ENCODE measurements at regions not wholly inside any gene's neighbourhood (a gene's known extent, or its start where the extent isn't known, plus 50 kb on each side); places are given as distances from the start of the nearest gene placed in this dataset.

DNA sequence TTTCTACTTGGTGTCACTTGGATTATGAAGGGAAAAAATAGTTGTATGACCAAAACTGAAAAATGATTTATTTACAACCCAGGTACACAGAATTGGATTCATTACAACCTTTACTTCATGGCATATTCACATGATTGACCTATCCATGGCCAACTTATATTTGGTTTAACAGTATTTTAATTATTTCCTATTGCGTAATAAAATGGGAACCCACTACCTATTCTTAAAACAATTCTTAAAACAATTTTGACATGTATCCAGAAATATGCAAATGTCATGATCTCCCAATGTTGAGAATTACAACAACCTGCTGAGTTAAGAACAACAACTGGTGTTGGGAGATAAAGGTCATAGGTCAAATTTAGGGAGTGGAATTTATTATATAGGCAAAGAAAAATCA lies 54.8 kb upstream of the DDX53 start:
- H3K4me3 ChIP-seq (ENCODE audit: low read length): no peak overlapping the region
- DNase-seq (ENCODE audit: low read depth): no peak
- TF ChIP-seq, protein P1, sequence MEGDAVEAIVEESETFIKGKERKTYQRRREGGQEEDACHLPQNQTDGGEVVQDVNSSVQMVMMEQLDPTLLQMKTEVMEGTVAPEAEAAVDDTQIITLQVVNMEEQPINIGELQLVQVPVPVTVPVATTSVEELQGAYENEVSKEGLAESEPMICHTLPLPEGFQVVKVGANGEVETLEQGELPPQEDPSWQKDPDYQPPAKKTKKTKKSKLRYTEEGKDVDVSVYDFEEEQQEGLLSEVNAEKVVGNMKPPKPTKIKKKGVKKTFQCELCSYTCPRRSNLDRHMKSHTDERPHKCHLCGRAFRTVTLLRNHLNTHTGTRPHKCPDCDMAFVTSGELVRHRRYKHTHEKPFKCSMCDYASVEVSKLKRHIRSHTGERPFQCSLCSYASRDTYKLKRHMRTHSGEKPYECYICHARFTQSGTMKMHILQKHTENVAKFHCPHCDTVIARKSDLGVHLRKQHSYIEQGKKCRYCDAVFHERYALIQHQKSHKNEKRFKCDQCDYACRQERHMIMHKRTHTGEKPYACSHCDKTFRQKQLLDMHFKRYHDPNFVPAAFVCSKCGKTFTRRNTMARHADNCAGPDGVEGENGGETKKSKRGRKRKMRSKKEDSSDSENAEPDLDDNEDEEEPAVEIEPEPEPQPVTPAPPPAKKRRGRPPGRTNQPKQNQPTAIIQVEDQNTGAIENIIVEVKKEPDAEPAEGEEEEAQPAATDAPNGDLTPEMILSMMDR (IDR thresholded peaks at IDR 0.05; ENCODE audit: insufficient read depth, low read depth, low read length, missing control alignments): no peak

Measured in epithelial cell of esophagus (primary cell).